Lung microvascular endothelial cell (primary cell): ENCODE measurements at regions not wholly inside any gene's neighbourhood (a gene's known extent, or its start where the extent isn't known, plus 50 kb on each side); places are given as distances from the start of the nearest gene placed in this dataset.

Source experiments
- DNase-seq, 2 donors: peaks; one replicate each; pipeline versions ENCODE4 v3.0.0 to v3.0.0-alpha.2; 2010; ENCODE audit warnings: low read depth in 2 of 2

DNA sequence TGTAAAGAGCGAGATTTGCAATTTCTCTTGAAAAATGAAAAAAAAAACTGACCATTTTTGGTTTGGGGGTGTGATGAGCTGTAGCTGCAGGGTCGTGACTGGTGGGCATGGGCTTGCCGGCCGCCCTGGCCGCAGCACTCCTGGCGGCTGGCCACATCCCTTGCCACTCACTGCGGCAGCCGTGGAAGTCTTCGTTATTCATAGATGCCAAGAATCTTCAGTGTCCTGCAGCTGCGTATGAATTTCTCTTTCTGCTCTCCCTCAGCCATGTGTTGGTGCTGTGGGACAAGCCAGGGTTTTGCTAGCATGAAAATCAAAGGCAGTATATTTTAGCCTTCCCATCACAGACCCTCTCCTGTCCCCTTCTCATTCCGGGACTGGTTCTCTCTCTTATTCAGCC, 151.7 kb upstream of the TSHZ3 start:
- DNase-seq: no peak

- no peak for DNase-seq
Measured at GRCh38 chr19:31501427-31502195, 152.4 kb upstream of the TSHZ3 start.

GRCh38 chr19:31502536-31503170, 153.4 kb upstream of the TSHZ3 start:
- no peak for DNase-seq

GRCh38 chr19:31503211-31503610, 154.0 kb upstream of the TSHZ3 start:
- DNase-seq: no peak

- no peak for DNase-seq
Measured at GRCh38 chr19:31504221-31504620, 155.0 kb upstream of the TSHZ3 start.

- DNase-seq: no peak
Measured at GRCh38 chr19:31505596-31505910, 156.3 kb upstream of the TSHZ3 start.

DNA sequence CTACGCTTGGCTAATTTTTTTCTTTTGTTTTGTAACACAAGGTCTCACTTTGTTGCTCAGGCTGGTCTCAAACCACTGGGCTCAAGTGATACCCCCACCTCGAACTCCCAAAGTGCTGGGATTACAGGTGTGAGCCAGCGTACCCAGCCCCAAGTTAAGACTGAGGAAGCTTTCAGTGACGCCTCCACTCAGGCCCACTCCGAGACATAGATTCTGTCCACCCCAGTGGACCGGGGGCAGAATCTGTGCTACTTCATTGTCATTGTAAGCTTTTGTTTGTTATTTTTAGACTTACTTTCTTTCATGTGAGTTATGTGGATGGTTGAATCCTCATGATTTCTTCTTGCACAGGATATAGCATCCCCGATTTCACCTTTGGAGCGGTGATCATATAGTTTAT, 156.9 kb upstream of the TSHZ3 start:
- no peak for DNase-seq

DNA sequence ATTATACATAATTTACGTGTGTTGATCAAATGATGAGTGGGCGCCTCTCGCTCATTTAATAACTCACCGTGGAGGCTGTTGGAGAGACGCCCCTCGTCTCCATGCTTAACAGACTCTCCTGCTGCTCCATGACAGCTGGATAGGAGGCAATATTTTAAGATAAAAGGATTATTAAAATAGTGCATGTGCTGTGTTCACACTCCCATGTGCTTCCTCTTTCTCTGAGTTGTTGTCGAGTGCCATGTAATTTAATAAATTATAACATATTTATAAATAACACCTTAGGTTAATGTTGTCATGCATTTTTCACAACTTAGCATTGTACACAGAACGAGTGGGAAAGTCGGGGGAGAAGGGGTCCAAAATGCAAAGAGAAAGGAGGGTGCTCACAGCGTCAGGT, 161.4 kb upstream of the TSHZ3 start:
- no peak for DNase-seq

GRCh38 chr19:31511098-31511497, 161.9 kb upstream of the TSHZ3 start:
- DNase-seq: no peak

DNA sequence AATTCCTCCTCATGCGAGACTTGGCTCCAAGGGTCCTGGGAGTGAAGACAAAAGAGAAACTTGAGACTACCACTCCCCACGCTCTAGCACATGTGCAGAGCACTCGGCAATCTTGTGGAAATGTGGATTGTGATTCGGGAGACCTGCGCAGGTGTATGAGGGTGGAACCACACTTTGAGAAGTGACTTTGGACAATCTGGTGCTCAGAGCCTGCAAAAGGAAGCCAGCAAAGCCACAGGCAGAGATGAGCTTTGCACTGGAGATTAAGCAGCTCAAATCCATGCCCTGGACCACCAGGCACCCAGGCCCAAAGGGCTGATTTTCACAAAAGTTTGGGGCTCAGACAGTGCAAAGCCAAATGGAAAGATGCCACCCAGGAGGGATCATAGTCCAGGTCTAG, 162.5 kb upstream of the TSHZ3 start:
- no peak for DNase-seq

GRCh38 chr19:31512181-31512970, 163.1 kb upstream of the TSHZ3 start:
- DNase-seq: no peak

DNA sequence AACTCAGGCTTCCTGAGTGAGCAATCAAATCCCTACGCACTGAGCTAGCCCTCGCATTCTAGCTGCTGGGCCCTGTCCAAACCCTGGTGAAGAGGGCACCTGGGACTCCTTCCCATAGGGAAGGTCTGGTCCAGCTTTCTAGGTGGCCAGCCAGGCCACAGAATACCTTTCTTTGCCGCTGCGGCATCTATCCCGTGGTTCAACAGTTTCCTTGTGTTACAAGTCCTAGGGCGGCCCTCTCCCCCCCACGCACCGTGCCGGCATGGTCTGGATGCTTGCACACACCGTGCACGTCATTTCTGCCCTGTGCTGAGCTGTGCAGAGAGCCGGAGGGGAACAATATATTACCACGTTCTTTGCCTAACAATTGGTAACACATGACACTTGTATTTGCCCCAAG, 164.6 kb upstream of the TSHZ3 start:
- no peak for DNase-seq

DNA sequence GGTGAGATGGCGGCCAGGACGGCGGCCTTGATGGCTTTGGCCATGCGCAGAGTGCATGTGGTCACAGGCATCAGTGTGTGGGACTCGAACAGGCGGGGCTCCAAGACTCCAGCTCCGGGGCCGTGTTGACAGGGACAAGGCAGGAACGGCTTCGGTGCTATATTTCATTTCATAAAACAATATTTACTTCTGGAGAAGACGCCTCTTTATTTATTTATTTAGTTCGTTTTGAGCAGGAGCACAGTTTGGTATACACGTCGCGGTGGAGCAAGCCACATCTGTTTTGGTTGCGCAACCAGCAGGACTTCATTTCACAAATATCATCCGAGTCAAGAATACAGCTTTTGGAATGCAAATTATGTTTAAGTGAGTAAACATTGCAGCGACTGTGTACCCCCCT, 166.7 kb upstream of the TSHZ3 start:
- DNase-seq: no peak

- no peak for DNase-seq
Measured at GRCh38 chr19:31516756-31517155, 167.5 kb upstream of the TSHZ3 start.

- DNase-seq: no peak
Measured at GRCh38 chr19:31517224-31518180, 168.3 kb upstream of the TSHZ3 start.

DNA sequence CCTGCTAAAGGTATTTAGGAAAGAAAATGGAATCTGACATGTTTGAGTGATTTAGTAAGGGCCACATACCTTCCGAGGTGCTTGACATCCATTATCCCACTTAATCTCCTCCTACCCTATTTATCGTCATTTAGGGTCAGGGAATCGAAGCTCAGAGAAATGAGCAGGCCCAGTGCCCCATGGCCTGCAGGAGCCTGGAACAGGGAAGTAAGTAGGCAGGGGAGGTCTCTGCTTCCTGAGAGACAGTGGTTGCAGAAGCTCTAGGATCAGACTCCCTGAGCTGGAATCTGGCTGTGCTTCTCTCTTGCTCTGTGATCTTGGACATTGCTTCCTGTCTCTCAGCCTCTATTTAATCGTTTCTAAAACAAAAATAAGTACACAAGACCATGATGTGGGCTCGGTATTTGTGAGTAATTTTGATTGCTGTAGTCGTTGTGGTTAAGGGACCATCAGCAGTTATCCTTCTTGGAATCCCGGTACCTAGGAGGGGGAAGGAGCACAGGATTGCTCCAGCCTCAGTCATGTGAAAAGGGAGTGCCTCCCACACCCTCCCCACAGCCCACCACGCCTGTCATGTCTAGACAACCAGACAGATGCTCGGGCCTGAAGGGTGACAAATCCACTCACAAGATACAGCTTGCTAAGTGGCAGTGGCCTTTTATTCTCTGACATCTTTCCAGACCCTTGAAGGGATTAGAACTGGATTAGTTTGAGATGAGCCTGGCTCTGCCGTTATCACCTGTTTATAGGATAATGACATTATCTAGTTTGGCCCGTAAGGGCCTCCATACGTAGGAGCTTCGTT, 169.2 kb upstream of the TSHZ3 start:
- DNase-seq: no peak

GRCh38 chr19:31519256-31519655, 170.0 kb upstream of the TSHZ3 start:
- no peak for DNase-seq

DNA sequence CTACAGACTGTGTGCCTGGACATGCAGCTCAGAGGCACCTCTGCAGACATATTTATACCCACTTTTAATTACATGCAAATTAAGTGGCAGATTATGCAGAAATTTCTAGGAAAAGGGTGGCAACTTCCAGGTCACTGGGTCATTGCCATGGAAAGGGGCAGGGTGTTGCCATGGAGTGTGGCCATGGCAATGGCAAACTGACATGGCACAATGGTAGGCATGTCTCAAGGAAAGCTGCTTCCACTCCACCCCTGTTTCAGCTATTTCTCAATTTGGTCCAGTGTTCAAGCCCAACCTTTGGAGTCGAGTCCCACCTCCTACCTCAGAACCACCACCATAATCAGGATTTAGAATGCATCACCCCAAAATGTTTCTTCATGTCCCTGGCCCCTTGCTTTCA, 170.7 kb upstream of the TSHZ3 start:
- no peak for DNase-seq

DNA sequence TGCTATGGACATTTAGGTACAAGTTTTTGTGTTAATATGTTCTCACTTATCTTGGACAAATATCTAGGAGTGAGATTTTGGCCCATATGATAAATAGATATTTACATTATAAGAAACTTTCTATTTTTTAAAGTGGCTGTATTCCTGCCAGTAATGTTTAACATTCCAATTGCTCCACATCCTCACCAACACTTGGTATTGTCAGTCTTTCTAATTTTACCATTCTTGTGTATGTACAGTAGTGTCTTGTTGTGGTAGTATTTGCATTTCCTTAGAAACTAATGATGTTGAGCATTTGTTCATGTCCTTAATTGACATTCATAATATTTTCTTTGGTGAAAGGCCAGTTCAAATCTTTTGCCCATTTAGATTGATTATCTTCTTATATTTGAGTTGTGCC, 171.4 kb upstream of the TSHZ3 start:
- no peak for DNase-seq

GRCh38 chr19:31525610-31526147, 176.4 kb upstream of the TSHZ3 start:
- DNase-seq: no peak

- DNase-seq: no peak
Measured at GRCh38 chr19:31527443-31527842, 178.2 kb upstream of the TSHZ3 start.
